ENCODE measurements at regions not wholly inside any gene's neighbourhood (a gene's known extent, or its start where the extent isn't known, plus 50 kb on each side); places are given as distances from the start of the nearest gene placed in this dataset.

DNA sequence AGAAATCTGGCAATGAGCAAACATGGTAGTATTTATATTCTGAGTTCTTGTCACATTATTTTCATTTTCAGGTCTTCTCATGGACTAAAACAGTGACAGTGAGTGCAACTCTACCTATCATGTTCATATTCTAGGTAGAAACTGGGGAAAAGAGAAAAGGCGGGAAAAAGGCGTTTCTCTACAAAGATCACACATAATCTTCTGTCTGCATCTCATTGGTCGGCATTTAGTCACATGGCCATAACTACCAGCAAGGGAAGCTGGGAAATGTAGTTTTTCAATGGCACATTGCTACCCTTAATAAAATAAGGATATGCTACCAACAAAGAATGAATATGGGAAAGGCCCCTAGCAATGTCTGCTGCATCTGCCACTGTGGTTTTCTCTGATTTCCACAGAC lies 57.6 kb upstream of the B3GAT1 start:
- 73 to 81% methylated on average over 3 of the region's 3 CpGs for WGBS, 2 donors
- no peaks in the 10 kb centered on the region for H3K9me3 ChIP-seq
- DNase-seq = no peak

DNA sequence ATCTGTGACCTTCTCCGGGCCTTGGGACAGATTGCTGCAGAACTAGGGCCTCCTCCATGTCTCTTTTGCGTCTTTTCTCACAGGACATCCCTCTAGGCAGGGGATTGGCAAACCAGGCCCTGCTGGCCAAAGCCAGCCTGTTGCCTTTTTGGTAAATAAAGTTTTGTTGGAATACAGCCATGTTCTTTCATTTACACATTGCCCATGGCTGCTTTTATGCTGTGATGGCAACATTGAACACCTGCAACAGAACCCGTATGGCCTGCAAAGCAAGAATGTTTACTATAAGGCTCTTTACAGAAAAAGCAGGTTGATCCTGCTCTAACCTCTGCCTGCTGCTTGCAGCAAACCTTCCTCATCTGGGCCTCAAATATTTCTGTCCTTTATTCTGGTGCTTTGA lies 56.8 kb upstream of the B3GAT1 start:
- no peaks in the 10 kb centered on the region for H3K9me3 ChIP-seq
- H3K36me3 ChIP-seq = no peaks in the 10 kb centered on the region
- no peak overlapping the region for H3K27ac ChIP-seq
- intact Hi-C loops (cut with DNase I) = no loop called here
- H3K4me1 ChIP-seq = no peaks in the 10 kb centered on the region
- WGBS, 2 donors = 76 to 85% methylated on average over 3 of the region's 3 CpGs
- ATAC-seq = no peak
- peaks cover 0 to 76% (median 61%) of the 10 kb centered on the region in 7 donors for H3K27me3 ChIP-seq
- TF ChIP-seq, protein P1, sequence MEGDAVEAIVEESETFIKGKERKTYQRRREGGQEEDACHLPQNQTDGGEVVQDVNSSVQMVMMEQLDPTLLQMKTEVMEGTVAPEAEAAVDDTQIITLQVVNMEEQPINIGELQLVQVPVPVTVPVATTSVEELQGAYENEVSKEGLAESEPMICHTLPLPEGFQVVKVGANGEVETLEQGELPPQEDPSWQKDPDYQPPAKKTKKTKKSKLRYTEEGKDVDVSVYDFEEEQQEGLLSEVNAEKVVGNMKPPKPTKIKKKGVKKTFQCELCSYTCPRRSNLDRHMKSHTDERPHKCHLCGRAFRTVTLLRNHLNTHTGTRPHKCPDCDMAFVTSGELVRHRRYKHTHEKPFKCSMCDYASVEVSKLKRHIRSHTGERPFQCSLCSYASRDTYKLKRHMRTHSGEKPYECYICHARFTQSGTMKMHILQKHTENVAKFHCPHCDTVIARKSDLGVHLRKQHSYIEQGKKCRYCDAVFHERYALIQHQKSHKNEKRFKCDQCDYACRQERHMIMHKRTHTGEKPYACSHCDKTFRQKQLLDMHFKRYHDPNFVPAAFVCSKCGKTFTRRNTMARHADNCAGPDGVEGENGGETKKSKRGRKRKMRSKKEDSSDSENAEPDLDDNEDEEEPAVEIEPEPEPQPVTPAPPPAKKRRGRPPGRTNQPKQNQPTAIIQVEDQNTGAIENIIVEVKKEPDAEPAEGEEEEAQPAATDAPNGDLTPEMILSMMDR (IDR thresholded peaks at IDR 0.05) = no peak
- H3K4me3 ChIP-seq = no peak overlapping the region
- no peak for DNase-seq

More for the DNA sequence above, 57.6 kb upstream of the B3GAT1 start:
- H3K27ac ChIP-seq = no peak overlapping the region
- no peak for ATAC-seq
- intact Hi-C loops (cut with DNase I) = no loop called here
- H3K36me3 ChIP-seq = no peaks in the 10 kb centered on the region
- H3K4me3 ChIP-seq = no peak overlapping the region
- H3K27me3 ChIP-seq = peaks cover 0 to 78% (median 64%) of the 10 kb centered on the region in 7 donors
- no peaks in the 10 kb centered on the region for H3K4me1 ChIP-seq
- TF ChIP-seq, protein P1 (IDR thresholded peaks at IDR 0.05) = no peak

DNA sequence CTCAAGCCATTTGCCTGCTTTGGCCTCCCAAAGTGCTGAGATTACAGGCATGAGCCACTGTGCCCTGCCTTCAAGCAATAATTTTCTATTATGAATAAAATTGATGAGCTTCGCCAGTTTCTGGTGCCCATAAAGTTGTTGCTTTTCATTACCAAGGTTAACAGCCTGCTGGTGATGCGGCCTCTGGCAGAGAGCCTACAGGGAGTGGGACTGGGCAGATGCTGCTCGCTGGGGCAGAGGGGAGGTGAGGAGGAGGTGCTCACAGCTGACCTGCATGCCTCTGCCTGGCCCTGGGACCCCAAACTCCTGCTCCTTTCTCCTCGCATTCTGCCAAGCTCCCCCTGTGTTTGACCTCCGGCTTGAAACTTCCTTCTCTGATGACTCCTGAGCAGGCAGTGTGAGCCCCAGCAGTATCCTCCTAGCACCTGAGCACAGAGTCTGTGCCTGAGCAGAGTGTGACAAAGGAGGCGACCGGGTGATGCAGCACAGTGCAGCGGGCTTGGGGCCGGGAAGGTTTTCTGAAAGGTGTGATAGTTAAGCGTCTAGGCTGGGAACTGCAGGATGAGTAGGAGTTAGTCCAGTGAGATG lies 56.1 kb upstream of the B3GAT1 start:
- Histone ChIP-seq H3K27me3 (peaks cover 0 to 76% (median 64%) of the 10 kb centered on the region in 7 donors), H3K4me3 (no peak overlapping the region), H3K9me3 (no peaks in the 10 kb centered on the region), H3K36me3 (no peaks in the 10 kb centered on the region), H3K4me1 (no peaks in the 10 kb centered on the region), H3K27ac (no peak overlapping the region)
- 81 to 86% methylated on average over 10 of the region's 10 CpGs for WGBS, 2 donors
- intact Hi-C loops (cut with DNase I) = no loop called here
- DNase-seq (no peak), ATAC-seq (no peak)
- TF ChIP-seq, protein P1 (IDR thresholded peaks at IDR 0.05) = no peak

DNA sequence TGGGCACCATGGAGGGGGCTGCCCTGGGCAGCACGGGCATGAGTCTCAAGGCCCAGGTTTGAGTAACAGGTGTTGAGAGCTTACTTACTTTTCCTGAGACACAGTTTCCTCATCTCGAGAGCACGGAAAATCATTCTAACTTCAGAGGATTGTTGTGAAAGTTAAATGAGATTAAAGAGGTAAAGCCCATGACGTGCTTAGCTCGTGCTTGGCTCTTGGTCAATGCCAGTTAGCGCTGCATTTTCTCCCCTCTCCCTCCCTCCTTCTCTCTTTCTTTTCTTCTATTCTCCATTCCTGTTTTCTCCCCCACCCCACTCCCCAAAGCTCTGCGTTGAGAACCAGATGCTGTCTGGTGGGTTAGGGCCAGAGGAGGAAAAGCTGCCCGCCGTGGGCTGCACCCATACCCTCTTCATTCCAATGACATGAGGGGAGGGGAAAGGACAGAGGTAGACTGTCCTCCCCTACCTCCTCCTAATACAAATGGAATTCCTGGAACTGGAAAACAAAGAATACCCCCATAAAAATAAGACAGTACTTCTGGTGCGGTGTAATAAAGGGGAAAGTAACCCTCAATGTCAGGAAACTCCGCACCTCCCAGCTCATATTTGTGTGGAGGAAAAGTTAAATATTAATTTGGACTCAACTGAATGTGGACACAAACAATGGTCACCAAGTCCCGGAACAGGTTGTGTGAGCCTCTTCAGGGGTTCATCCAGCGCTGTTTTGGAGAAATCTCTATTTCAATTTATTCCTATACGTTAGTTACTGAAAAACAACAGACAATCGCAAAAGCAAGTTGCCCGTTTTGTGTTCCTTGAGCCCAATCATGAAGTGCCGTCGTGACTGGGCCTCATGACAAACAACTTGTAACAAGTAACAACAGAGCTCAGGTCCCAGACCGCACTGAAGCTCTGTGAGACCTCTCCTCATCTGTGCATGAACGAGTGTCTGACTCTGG lies 54.8 kb upstream of the B3GAT1 start:
- TF ChIP-seq, protein P1 (IDR thresholded peaks at IDR 0.05) = no peak
- H3K36me3 ChIP-seq = no peaks in the 10 kb centered on the region
- no peaks in the 10 kb centered on the region for H3K9me3 ChIP-seq
- H3K4me3 ChIP-seq = no peak overlapping the region
- 68 to 71% methylated on average over 20 of the region's 20 CpGs for WGBS, 2 donors
- DNase-seq = no peak
- no peak for ATAC-seq
- no peaks in the 10 kb centered on the region for H3K4me1 ChIP-seq
- intact Hi-C loops (cut with DNase I) = no loop called here
- H3K27me3 ChIP-seq = peaks cover 0 to 71% (median 54%) of the 10 kb centered on the region in 7 donors
- no peak overlapping the region for H3K27ac ChIP-seq

All from heart right ventricle (tissue), 16 donors.